ENCODE measurements at regions not wholly inside any gene's neighbourhood (a gene's known extent, or its start where the extent isn't known, plus 50 kb on each side); places are given as distances from the start of the nearest gene placed in this dataset.
"Not testable (repeated sequence)": the region's sequence is repeated elsewhere in the genome, so short reads cannot be mapped to it uniquely, and the experiment has no call there.

GRCh38 chr3:176097027-176097426 is 1100.3 kb downstream of the TBL1XR1 start:
- Histone ChIP-seq H3K4me3 (ENCODE audit: low read depth in 1 of 2, low read length in 2 of 2) (no peak overlapping the region), H3K9ac (ENCODE audit: low read depth in 1 of 2, low read length in 2 of 2) (no peak overlapping the region), H3K36me3 (ENCODE audit: control insufficient read depth in 1 of 2, insufficient read depth in 2 of 2, low read length in 2 of 2) (no peaks in the 10 kb centered on the region), H3K9me3 (ENCODE audit: control insufficient read depth in 1 of 2, low read length in 2 of 2) (no peaks in the 10 kb centered on the region), H3K4me1 (ENCODE audit: control insufficient read depth in 1 of 2, insufficient read depth in 2 of 2, low read length in 2 of 2) (no peaks in the 10 kb centered on the region), H3K27ac (ENCODE audit: low read depth, low read length) (no peak overlapping the region), H3K27me3 (ENCODE audit: control insufficient read depth in 1 of 2, insufficient read depth in 2 of 2, low read length in 2 of 2) (no peaks in the 10 kb centered on the region)

- H3K9me3 ChIP-seq (ENCODE audit: control insufficient read depth in 1 of 2, low read length in 2 of 2); H3K27ac ChIP-seq (ENCODE audit: low read depth, low read length); H3K4me3 ChIP-seq (ENCODE audit: low read depth in 1 of 2, low read length in 2 of 2); H3K4me1 ChIP-seq (ENCODE audit: control insufficient read depth in 1 of 2, insufficient read depth in 2 of 2, low read length in 2 of 2); H3K27me3 ChIP-seq (ENCODE audit: control insufficient read depth in 1 of 2, insufficient read depth in 2 of 2, low read length in 2 of 2); H3K36me3 ChIP-seq (ENCODE audit: control insufficient read depth in 1 of 2, insufficient read depth in 2 of 2, low read length in 2 of 2); H3K9ac ChIP-seq (ENCODE audit: low read depth in 1 of 2, low read length in 2 of 2): not testable (repeated sequence)
Observed at GRCh38 chr3:176093892-176094291, 1103.4 kb downstream of the TBL1XR1 start.

- H3K9me3 ChIP-seq (ENCODE audit: control insufficient read depth in 1 of 2, low read length in 2 of 2): peaks cover 0 to 7% of the 10 kb centered on the region in 2 donors
- no peak overlapping the region for H3K9ac ChIP-seq (ENCODE audit: low read depth in 1 of 2, low read length in 2 of 2)
- H3K36me3 ChIP-seq (ENCODE audit: control insufficient read depth in 1 of 2, insufficient read depth in 2 of 2, low read length in 2 of 2): no peaks in the 10 kb centered on the region
- H3K4me3 ChIP-seq (ENCODE audit: low read depth in 1 of 2, low read length in 2 of 2): no peak overlapping the region
- no peak overlapping the region for H3K27ac ChIP-seq (ENCODE audit: low read depth, low read length)
- no peaks in the 10 kb centered on the region for H3K27me3 ChIP-seq (ENCODE audit: control insufficient read depth in 1 of 2, insufficient read depth in 2 of 2, low read length in 2 of 2)
- peaks cover 0 to 5% of the 10 kb centered on the region in 2 donors for H3K4me1 ChIP-seq (ENCODE audit: control insufficient read depth in 1 of 2, insufficient read depth in 2 of 2, low read length in 2 of 2)
Observed at GRCh38 chr3:176090727-176091126, 1106.6 kb downstream of the TBL1XR1 start.

- Histone ChIP-seq H3K9ac (ENCODE audit: low read depth in 1 of 2, low read length in 2 of 2) (no peak overlapping the region), H3K27ac (ENCODE audit: low read depth, low read length) (no peak overlapping the region), H3K9me3 (ENCODE audit: control insufficient read depth in 1 of 2, low read length in 2 of 2) (peaks cover 0 to 7% of the 10 kb centered on the region in 2 donors), H3K36me3 (ENCODE audit: control insufficient read depth in 1 of 2, insufficient read depth in 2 of 2, low read length in 2 of 2) (no peaks in the 10 kb centered on the region), H3K4me1 (ENCODE audit: control insufficient read depth in 1 of 2, insufficient read depth in 2 of 2, low read length in 2 of 2) (peaks cover 0 to 5% of the 10 kb centered on the region in 2 donors), H3K27me3 (ENCODE audit: control insufficient read depth in 1 of 2, insufficient read depth in 2 of 2, low read length in 2 of 2) (no peaks in the 10 kb centered on the region), H3K4me3 (ENCODE audit: low read depth in 1 of 2, low read length in 2 of 2) (no peak overlapping the region)
Observed at GRCh38 chr3:176088962-176089383, 1108.3 kb downstream of the TBL1XR1 start.

- Histone ChIP-seq H3K36me3 (ENCODE audit: control insufficient read depth in 1 of 2, insufficient read depth in 2 of 2, low read length in 2 of 2) (no peaks in the 10 kb centered on the region), H3K27me3 (ENCODE audit: control insufficient read depth in 1 of 2, insufficient read depth in 2 of 2, low read length in 2 of 2) (no peaks in the 10 kb centered on the region), H3K4me1 (ENCODE audit: control insufficient read depth in 1 of 2, insufficient read depth in 2 of 2, low read length in 2 of 2) (peaks cover 0 to 5% of the 10 kb centered on the region in 2 donors), H3K27ac (ENCODE audit: low read depth, low read length) (no peak overlapping the region), H3K9ac (ENCODE audit: low read depth in 1 of 2, low read length in 2 of 2) (no peak overlapping the region), H3K9me3 (ENCODE audit: control insufficient read depth in 1 of 2, low read length in 2 of 2) (peaks cover 0 to 7% of the 10 kb centered on the region in 2 donors), H3K4me3 (ENCODE audit: low read depth in 1 of 2, low read length in 2 of 2) (no peak overlapping the region)
Observed at GRCh38 chr3:176087066-176087697, 1110.1 kb downstream of the TBL1XR1 start.

- no peak overlapping the region for H3K9ac ChIP-seq (ENCODE audit: low read depth in 1 of 2, low read length in 2 of 2)
- no peaks in the 10 kb centered on the region for H3K27me3 ChIP-seq (ENCODE audit: control insufficient read depth in 1 of 2, insufficient read depth in 2 of 2, low read length in 2 of 2)
- no peak overlapping the region for H3K4me3 ChIP-seq (ENCODE audit: low read depth in 1 of 2, low read length in 2 of 2)
- no peaks in the 10 kb centered on the region for H3K9me3 ChIP-seq (ENCODE audit: control insufficient read depth in 1 of 2, low read length in 2 of 2)
- H3K27ac ChIP-seq (ENCODE audit: low read depth, low read length): no peak overlapping the region
- no peaks in the 10 kb centered on the region for H3K36me3 ChIP-seq (ENCODE audit: control insufficient read depth in 1 of 2, insufficient read depth in 2 of 2, low read length in 2 of 2)
- no peaks in the 10 kb centered on the region for H3K4me1 ChIP-seq (ENCODE audit: control insufficient read depth in 1 of 2, insufficient read depth in 2 of 2, low read length in 2 of 2)
Observed at GRCh38 chr3:176079785-176080184, 1117.5 kb downstream of the TBL1XR1 start.

GRCh38 chr3:176078906-176079305 is 1118.4 kb downstream of the TBL1XR1 start:
- Histone ChIP-seq H3K9ac (ENCODE audit: low read depth in 1 of 2, low read length in 2 of 2) (no peak overlapping the region), H3K4me3 (ENCODE audit: low read depth in 1 of 2, low read length in 2 of 2) (no peak overlapping the region), H3K9me3 (ENCODE audit: control insufficient read depth in 1 of 2, low read length in 2 of 2) (no peaks in the 10 kb centered on the region), H3K36me3 (ENCODE audit: control insufficient read depth in 1 of 2, insufficient read depth in 2 of 2, low read length in 2 of 2) (no peaks in the 10 kb centered on the region), H3K27me3 (ENCODE audit: control insufficient read depth in 1 of 2, insufficient read depth in 2 of 2, low read length in 2 of 2) (no peaks in the 10 kb centered on the region), H3K4me1 (ENCODE audit: control insufficient read depth in 1 of 2, insufficient read depth in 2 of 2, low read length in 2 of 2) (no peaks in the 10 kb centered on the region), H3K27ac (ENCODE audit: low read depth, low read length) (no peak overlapping the region)

GRCh38 chr3:176075491-176075890 is 1121.8 kb downstream of the TBL1XR1 start:
- Histone ChIP-seq H3K27ac (ENCODE audit: low read depth, low read length) (no peak overlapping the region), H3K36me3 (ENCODE audit: control insufficient read depth in 1 of 2, insufficient read depth in 2 of 2, low read length in 2 of 2) (no peaks in the 10 kb centered on the region), H3K4me1 (ENCODE audit: control insufficient read depth in 1 of 2, insufficient read depth in 2 of 2, low read length in 2 of 2) (no peaks in the 10 kb centered on the region), H3K9me3 (ENCODE audit: control insufficient read depth in 1 of 2, low read length in 2 of 2) (no peaks in the 10 kb centered on the region), H3K27me3 (ENCODE audit: control insufficient read depth in 1 of 2, insufficient read depth in 2 of 2, low read length in 2 of 2) (no peaks in the 10 kb centered on the region), H3K9ac (ENCODE audit: low read depth in 1 of 2, low read length in 2 of 2) (no peak overlapping the region), H3K4me3 (ENCODE audit: low read depth in 1 of 2, low read length in 2 of 2) (no peak overlapping the region)

GRCh38 chr3:176075046-176075445 is 1122.2 kb downstream of the TBL1XR1 start:
- Histone ChIP-seq H3K9me3 (ENCODE audit: control insufficient read depth in 1 of 2, low read length in 2 of 2) (no peaks in the 10 kb centered on the region), H3K4me3 (ENCODE audit: low read depth in 1 of 2, low read length in 2 of 2) (no peak overlapping the region), H3K4me1 (ENCODE audit: control insufficient read depth in 1 of 2, insufficient read depth in 2 of 2, low read length in 2 of 2) (no peaks in the 10 kb centered on the region), H3K36me3 (ENCODE audit: control insufficient read depth in 1 of 2, insufficient read depth in 2 of 2, low read length in 2 of 2) (no peaks in the 10 kb centered on the region), H3K27ac (ENCODE audit: low read depth, low read length) (no peak overlapping the region), H3K27me3 (ENCODE audit: control insufficient read depth in 1 of 2, insufficient read depth in 2 of 2, low read length in 2 of 2) (no peaks in the 10 kb centered on the region), H3K9ac (ENCODE audit: low read depth in 1 of 2, low read length in 2 of 2) (no peak overlapping the region)

GRCh38 chr3:176074096-176074495 is 1123.2 kb downstream of the TBL1XR1 start:
- no peak overlapping the region for H3K4me3 ChIP-seq (ENCODE audit: low read depth in 1 of 2, low read length in 2 of 2)
- no peaks in the 10 kb centered on the region for H3K4me1 ChIP-seq (ENCODE audit: control insufficient read depth in 1 of 2, insufficient read depth in 2 of 2, low read length in 2 of 2)
- H3K9me3 ChIP-seq (ENCODE audit: control insufficient read depth in 1 of 2, low read length in 2 of 2): no peaks in the 10 kb centered on the region
- no peaks in the 10 kb centered on the region for H3K36me3 ChIP-seq (ENCODE audit: control insufficient read depth in 1 of 2, insufficient read depth in 2 of 2, low read length in 2 of 2)
- no peaks in the 10 kb centered on the region for H3K27me3 ChIP-seq (ENCODE audit: control insufficient read depth in 1 of 2, insufficient read depth in 2 of 2, low read length in 2 of 2)
- no peak overlapping the region for H3K27ac ChIP-seq (ENCODE audit: low read depth, low read length)
- H3K9ac ChIP-seq (ENCODE audit: low read depth in 1 of 2, low read length in 2 of 2): no peak overlapping the region

- no peaks in the 10 kb centered on the region for H3K4me1 ChIP-seq (ENCODE audit: control insufficient read depth in 1 of 2, insufficient read depth in 2 of 2, low read length in 2 of 2)
- H3K27me3 ChIP-seq (ENCODE audit: control insufficient read depth in 1 of 2, insufficient read depth in 2 of 2, low read length in 2 of 2): no peaks in the 10 kb centered on the region
- no peak overlapping the region for H3K4me3 ChIP-seq (ENCODE audit: low read depth in 1 of 2, low read length in 2 of 2)
- no peaks in the 10 kb centered on the region for H3K9me3 ChIP-seq (ENCODE audit: control insufficient read depth in 1 of 2, low read length in 2 of 2)
- H3K36me3 ChIP-seq (ENCODE audit: control insufficient read depth in 1 of 2, insufficient read depth in 2 of 2, low read length in 2 of 2): no peaks in the 10 kb centered on the region
- H3K27ac ChIP-seq (ENCODE audit: low read depth, low read length): no peak overlapping the region
- no peak overlapping the region for H3K9ac ChIP-seq (ENCODE audit: low read depth in 1 of 2, low read length in 2 of 2)
Observed at GRCh38 chr3:176071943-176072342, 1125.3 kb downstream of the TBL1XR1 start.

All from duodenal mucosa (tissue), 2 donors.